Medulla oblongata (tissue), 1 donor: ENCODE measurements at regions not wholly inside any gene's neighbourhood (a gene's known extent, or its start where the extent isn't known, plus 50 kb on each side); places are given as distances from the start of the nearest gene placed in this dataset.
"Not testable (repeated sequence)": the region's sequence is repeated elsewhere in the genome, so short reads cannot be mapped to it uniquely, and the experiment has no call there.

Source experiments
- DNase-seq: peaks from one replicate; pipeline ENCODE4 v3.0.0-alpha.2; 2015; ENCODE audit errors: extremely low spot score

GRCh38 chr1:78715181-78715661 is 65.6 kb downstream of the IFI44 start:
- DNase-seq: no peak

DNA sequence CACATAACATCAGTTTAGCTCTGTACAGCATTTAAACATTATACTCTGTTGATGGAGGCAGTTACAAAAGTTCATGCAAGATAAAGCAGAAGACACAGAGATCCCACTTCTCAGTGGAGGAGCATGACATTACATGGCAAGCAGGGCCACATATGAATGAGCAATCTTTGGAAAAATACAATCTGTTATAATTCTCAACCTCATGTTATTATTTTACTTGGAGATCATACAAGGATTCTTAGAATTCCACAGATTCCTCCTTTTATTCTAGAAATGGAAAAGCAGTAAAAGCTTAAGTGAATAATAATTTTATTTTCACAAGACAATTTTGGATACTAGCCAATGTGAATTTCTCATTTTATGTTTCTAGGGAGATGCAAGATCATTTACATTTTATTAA is 66.6 kb downstream of the IFI44 start:
- no peak for DNase-seq

GRCh38 chr1:78718566-78718965 is 68.9 kb downstream of the IFI44 start:
- DNase-seq: no peak

DNA sequence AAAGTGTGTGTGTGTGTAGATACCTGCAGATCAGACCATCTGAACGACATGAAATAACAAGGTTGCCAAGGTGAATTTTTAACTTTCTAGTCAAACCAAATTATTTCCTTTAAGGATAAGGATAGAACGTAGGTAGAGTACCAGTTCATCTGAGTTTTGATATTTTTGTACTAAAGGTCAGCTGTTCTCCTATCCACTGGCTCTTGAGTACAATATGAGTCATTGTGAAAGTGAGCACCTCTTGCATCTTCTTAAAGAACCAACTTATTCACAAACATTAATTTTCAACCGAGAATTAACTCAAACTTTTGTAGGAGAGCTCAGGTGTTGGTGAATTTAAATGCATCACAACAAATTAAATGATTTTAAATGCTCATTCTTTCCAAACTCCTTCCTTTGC is 71.5 kb downstream of the IFI44 start:
- no peak for DNase-seq

DNA sequence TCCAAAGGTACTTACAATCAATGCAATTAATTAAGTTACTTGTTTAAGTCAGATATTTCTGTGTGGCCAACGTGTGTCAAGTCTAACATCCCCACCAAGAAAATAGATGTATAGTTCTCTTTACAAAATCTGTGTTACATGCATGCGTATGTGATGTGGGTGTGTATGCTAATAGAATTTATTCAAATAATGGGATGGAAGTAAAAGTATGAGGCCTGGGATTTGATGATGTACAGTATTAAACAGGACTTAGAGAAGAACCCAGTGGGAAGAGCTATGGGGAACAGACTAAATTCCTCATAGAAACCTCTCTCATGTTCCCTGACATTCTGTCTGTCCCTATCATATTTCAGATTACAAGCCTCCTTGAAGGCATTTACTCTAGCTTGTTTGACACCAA is 72.5 kb downstream of the IFI44 start:
- no peak for DNase-seq

GRCh38 chr1:78722521-78722920 is 72.9 kb downstream of the IFI44 start:
- DNase-seq: no peak

DNA sequence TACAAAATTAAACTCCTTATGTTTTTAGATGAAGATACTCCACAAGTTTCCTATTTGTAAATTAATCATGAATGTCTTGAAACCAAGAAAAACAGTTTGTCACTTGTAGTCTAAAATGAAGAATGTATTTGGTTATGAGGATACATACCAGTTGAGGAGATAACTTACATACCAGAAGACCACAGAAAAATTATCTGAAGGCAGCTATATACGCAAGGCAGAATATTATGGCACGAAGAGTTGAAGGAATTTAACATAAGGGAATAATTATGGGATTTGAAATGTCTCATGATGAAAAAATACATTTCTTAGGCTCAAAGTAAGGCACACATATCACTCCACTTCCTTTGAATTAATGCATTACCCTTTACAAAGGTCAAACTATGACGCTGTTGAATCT is 73.3 kb downstream of the IFI44 start:
- no peak for DNase-seq

DNA sequence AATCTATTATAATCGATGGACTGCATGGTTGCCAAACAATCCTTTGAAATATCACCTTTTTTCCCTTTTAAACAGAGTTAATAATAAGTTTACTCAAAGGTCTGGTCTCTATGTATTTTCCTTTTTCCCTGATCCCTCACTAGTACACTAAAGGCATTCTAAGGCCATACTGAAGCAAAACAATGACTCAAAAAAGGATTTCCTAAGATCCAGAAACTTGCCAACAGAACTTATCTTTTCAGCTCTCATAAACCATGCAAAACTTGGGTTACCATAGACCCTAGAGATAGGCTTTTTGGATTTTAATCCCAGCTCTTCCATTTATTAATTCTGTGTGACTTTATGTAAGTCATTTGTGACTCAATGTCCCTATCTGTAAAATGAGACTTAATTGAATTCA is 77.1 kb downstream of the IFI44 start:
- DNase-seq: no peak

DNA sequence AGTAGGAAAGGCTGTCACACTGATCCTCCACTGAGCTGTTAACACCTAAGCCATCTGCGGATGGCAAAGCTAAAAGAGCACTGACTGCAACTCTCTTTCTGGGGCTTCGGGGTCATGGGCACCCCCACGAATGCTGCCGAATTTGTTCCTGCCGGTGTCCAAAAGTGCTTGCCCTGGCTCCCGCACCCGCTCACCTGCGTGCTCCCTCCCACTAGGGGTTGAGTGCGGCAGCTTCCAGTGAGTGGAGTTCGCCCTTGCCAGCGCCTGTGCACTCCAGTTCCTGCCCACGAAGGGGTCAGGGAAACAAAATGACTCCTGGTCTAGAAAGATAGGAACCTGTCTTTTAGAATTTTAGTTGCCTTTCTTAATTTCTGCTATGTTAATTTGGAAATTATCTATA is 78.7 kb downstream of the IFI44 start:
- DNase-seq: no peak

GRCh38 chr1:78730054-78730453 is 80.4 kb downstream of the IFI44 start:
- no peak for DNase-seq

DNA sequence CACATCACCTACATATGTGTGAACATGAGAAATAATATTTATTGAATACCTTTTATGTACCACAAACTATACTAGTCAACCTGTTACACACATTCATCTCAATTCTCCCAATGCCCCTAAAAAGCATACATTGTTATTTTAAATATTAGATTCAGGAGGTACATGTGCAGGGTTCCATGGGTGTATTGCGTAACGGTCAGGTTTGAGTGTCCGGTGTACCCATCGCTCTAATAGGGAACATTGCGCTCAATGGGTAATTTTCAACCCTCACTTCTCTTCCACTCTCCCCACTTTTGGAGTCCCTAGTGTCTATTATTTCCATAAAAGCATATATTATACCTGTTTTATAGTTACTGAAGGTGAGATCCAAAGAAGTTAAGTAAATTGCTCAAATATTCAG is 82.0 kb downstream of the IFI44 start:
- no peak for DNase-seq

DNA sequence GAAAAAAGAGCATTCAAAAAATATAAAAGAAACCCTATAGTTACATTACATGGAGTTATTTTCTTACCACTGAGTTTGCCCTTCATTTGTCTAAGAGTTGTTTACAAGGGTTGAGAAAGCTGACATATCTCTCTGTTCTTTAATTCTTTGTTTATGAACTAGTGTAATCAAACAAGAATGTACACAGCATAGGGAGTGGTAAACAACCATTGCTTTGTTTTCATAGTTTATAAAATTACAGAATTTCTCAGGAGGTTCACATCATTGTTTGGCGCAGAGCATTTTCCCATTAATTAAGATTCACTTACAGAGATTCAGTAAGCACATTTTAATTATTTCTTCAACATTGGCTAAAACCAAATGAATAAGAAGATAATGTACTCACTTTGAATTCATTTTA is 87.6 kb downstream of the IFI44 start:
- no peak for DNase-seq

- DNase-seq: no peak
Observed at GRCh38 chr1:78743626-78744025, 94.0 kb downstream of the IFI44 start.

DNA sequence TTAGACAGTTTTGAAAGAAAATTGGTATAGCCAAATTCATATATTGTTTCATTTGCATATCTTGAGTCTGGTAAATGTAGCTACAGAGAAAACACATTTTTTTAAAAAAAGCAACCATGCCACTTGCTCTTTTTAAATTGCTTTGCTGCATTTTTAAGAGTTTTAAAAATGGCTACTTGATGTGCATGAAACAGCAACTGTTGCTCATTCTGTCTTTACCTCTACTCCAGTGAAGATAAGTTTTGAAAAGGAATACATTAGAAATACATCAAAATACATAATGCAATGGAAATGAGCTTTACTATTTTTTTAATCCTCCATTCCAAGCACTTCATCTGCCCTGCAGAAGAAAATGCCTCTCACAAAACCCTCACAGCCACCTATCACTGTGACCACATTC is 95.5 kb downstream of the IFI44 start:
- DNase-seq: no peak

DNA sequence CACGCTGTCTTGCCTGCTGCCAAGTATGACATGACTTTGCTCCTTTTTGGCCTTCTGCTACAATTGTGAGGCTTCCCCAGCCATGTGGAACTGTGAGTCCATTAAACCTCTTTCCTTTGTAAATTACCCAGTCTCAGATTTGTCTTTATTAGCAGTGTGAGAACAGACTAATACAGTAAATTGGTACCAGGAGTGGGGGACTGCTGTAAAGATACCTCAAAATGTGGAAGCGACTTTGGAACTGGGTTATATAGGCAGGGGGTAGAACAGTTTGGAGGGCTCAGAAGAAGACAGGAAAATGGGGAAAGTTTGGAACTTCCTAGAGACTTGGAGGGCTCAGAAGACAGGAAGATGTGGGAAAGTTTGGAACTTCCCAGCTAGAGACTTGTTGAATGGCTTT is 104.0 kb downstream of the IFI44 start:
- DNase-seq: not testable (repeated sequence)

DNA sequence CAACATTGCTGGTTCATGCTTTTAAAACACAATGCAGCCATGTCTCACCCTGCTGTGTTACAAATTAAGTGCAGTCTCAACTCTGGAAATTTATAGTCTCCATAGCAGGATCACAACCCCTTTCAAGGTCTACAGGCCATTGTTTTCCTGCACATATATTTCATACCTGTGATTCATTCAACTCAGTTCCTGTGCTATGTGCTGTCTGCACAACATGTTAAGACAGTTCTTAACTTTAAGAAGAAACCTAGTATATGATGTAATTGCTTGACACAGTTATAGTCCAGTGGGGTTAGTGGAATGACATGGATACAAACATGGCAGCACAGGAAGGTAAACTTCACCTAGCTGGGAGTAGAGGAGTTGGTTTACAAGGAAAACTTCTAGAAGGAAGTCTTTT is 106.4 kb downstream of the IFI44 start:
- no peak for DNase-seq

- DNase-seq: no peak
Observed at GRCh38 chr1:78758506-78758905, 108.9 kb downstream of the IFI44 start.

- no peak for DNase-seq
Observed at GRCh38 chr1:78759881-78760280, 110.2 kb downstream of the IFI44 start.

- no peak for DNase-seq
Observed at GRCh38 chr1:78760858-78761257, 111.2 kb downstream of the IFI44 start.

DNA sequence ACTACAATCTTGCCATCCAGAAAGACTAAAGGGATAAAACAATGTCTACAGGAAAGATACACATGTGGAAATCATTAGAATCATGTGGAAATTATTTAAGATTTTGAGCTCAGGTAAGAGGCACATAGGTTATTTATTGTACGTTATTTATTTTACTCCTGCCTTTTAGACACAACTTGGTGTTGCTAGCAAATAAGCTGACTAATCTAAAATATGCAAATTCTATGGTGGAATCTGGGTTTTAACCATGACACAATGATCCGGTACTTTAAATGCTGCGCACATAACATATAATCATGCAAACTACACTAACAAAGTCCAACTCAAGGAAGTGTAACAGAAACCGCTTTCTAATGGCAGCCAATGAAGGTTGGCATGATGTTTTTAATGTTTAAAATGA is 112.5 kb downstream of the IFI44 start:
- no peak for DNase-seq

DNA sequence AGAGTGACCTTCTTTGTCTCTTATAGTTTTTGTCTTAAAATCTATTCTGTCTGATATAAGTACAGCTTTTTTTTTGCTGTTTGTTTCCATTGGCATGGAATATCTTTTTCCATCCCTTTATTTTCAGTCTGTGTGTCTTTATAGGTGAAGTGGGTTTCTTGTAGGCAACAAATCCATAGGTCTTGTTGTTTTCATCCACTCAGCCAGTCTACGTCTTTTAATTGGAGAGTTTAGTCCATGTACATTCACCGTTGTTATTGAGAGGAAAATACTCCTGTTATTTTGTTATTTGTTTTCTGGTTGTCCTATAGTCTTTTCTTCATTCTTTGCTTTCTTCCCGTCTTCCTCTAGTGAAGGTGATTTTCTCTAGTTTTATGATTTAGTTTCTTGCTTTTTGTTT is 115.9 kb downstream of the IFI44 start:
- no peak for DNase-seq

DNA sequence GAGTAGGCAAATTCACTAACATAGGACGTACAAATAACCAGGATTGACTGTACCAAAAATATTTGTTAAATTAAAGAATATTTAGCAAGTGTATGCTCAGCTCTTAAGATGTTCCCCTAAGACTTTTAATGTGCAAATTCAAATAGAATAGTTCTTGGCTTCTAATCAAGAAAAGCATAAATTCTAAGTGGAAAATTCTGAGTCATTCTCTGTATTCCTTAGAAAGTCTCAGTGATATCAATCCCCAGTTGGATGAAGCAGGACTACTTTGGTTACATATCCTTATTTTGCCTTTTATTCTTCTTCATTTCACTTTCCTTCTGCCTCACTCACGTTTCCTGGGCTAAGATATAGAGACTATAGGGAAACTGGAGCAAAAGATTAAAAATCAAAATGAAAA is 130.2 kb downstream of the IFI44 start:
- no peak for DNase-seq

- no peak for DNase-seq
Observed at GRCh38 chr1:78787544-78787943, 137.9 kb downstream of the IFI44 start.

DNA sequence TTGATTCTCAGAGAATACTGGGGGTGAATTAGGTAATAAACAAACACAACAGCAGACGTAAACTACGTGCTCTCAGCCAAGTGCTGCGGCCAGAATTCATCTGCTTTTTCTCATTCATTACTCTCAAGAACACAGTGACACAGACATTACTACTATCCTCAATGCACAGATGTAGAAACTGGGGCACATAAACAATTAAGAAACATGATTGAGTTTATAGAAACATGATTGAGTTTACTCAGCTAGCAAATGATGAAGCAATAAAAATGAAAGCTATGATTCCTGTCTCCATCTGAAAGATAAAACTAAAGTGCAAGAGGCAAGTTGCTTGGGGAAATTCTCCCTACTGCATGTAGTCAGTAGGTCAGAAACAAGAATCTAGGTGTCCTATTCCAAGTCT is 140.5 kb downstream of the IFI44 start:
- DNase-seq: no peak

DNA sequence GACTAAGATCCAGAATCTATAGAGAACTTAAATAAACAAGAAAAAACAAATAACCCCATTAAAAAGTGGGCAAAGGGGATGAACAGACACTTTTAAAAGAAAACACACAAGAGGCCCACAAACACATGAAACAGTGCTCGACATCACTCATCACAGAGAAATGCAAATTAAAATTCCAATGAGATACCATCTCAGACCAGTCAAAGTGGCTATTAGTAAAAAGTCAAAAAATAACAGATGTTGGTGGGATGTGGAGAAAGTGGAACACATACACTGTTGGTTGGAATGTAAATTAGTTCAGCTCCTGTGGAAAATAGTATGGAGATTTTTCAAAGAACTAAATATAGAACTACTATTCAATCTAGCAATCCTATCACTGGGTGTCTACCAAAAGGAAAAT is 143.1 kb downstream of the IFI44 start:
- DNase-seq: no peak
